Panc1 (cell line): ENCODE measurements at regions not wholly inside any gene's neighbourhood (a gene's known extent, or its start where the extent isn't known, plus 50 kb on each side); places are given as distances from the start of the nearest gene placed in this dataset.

ENCODE experiments used
- ATAC-seq: fragments of 200-7000 bp; cut with Tn5 transposase; 2 replicates; pipeline ENCODE4 v1.9.1; 2020; ENCODE audit warnings: mild to moderate bottlenecking, moderate library complexity
- BruUV-seq: library from RNA; stranded (reverse); fragments of 400-500 nt; replicated peaks from 2 replicates; lab custom pipeline; 2021; lab: Mats Ljungman, UMichigan
- CTCF ChIA-PET: fragments of 300-600 bp; sonication (Branson Sonifier 250); formaldehyde crosslinking; loops from one replicate; lab custom pipeline; 2022; ENCODE audit warnings: antibody characterized with exemption; lab: Charles Lee
- POLR2A ChIA-PET: fragments of 300-600 bp; sonication (Branson Sonifier 250); formaldehyde crosslinking; loops from one replicate; lab custom pipeline; 2022; ENCODE audit warnings: antibody characterized with exemption; lab: Charles Lee
- DNase-seq: peaks from one replicate; pipeline ENCODE4 v3.0.0-alpha.2; 2010; ENCODE audit warnings: low read depth, low spot score
- H3K27ac ChIP-seq: 2 replicates; pipeline ENCODE4 v1.5.1; 2011; ENCODE audit warnings: mild to moderate bottlenecking, low read length, inconsistent platforms
- H3K27me3 ChIP-seq: fragments of 200-500 bp; sonication (Bioruptor generic); 2 replicates; pipeline ENCODE4 v1.6.0; 2014; ENCODE audit warnings: low read length, inconsistent platforms; ENCODE audit not compliant: control insufficient read depth, insufficient read depth
- H3K36me3 ChIP-seq: fragments of 200-500 bp; sonication (Bioruptor generic); 2 replicates; pipeline ENCODE4 v1.5.1; 2014; ENCODE audit warnings: inconsistent platforms, mild to moderate bottlenecking, low read length, moderate library complexity; ENCODE audit not compliant: control insufficient read depth, insufficient read depth
- H3K4me1 ChIP-seq: 2 replicates; pipeline ENCODE4 v1.5.1; 2011; ENCODE audit warnings: inconsistent platforms, mild to moderate bottlenecking, low read length, moderate library complexity; ENCODE audit not compliant: control insufficient read depth, insufficient read depth
- H3K4me3 ChIP-seq, 2 experiments: 2 replicates each; pipeline ENCODE4 v1.5.1; 2011 to 2012; ENCODE audit warnings: low read depth in 2 of 2, low read length in 2 of 2, mild to moderate bottlenecking in 2 of 2, inconsistent platforms in 1 of 2, moderate library complexity in 1 of 2
- H3K9me3 ChIP-seq: fragments of 200-500 bp; sonication (Bioruptor generic); 2 replicates; pipeline ENCODE4 v1.5.1; 2014; ENCODE audit warnings: low read depth, mild to moderate bottlenecking, inconsistent platforms, low read length, moderate library complexity; ENCODE audit not compliant: control insufficient read depth, insufficient read depth
- POLR2AphosphoS5 ChIP-seq: IDR thresholded peaks from 2 replicates; pipeline ENCODE4 v1.6.1; 2012; ENCODE audit warnings: mild to moderate bottlenecking, low read depth, low read length, moderate library complexity
- SIN3A ChIP-seq: IDR thresholded peaks from 2 replicates; pipeline ENCODE4 v1.6.1; 2012; ENCODE audit warnings: low read depth, mild to moderate bottlenecking, low read length, moderate library complexity, borderline replicate concordance; ENCODE audit not compliant: insufficient read depth
- TCF7L2 ChIP-seq: IDR thresholded peaks from 2 replicates; pipeline ENCODE4 v1.6.1; 2011; ENCODE audit warnings: mild to moderate bottlenecking, low read depth, low read length, inconsistent platforms
- in situ Hi-C: cut with HindIII; loops from 2 replicates; pipeline ENCODE4 v1.10.0; 2016; ENCODE audit warnings: low sequenced_read_pairs, low pct_unique_long_range_greater_than_20kb
- intact Hi-C: fragments of 100-400 bp; cut with micrococcal nuclease; formaldehyde crosslinking; loops from one replicate; pipeline ENCODE4 v1.10.0; 2022; ENCODE audit not compliant: unreplicated experiment
- TF ChIP-seq, protein P1 (sequence below): fragments of 450-650 bp; IDR thresholded peaks from 2 replicates; pipeline ENCODE4 v1.5.1; 2017; ENCODE audit warnings: mild to moderate bottlenecking
- TF ChIP-seq, protein P2 (sequence below), 2 experiments: IDR thresholded peaks; 2 replicates each; pipeline ENCODE4 v1.6.1; 2011 to 2012; ENCODE audit warnings: low read depth in 2 of 2, control low read depth in 1 of 2, low read length in 1 of 2, mild to moderate bottlenecking in 1 of 2, moderate library complexity in 1 of 2; ENCODE audit not compliant: insufficient read depth in 1 of 2

DNA sequence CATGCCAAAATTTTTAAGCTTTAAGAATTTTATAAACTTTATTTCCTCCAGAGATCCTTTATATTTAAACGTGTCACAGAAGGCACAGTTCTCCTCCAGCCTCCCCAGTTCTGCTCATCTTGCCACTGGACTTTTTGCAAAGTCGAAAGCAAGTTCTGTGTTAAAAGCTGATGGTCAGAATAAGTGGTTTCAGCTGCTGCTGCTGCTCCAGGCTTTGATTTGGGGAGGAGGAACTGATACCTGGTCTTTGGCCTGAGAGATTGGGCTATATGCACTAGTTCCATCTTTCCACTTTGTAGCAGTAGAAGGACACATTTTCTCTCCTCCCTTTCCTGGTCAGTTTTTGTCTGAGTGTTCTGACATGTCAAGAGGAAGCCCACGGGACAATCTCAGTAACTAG, 435.9 kb upstream of the PHF14 start:
- POLR2A ChIA-PET: no interaction called here
- CTCF ChIA-PET: no interaction called here
- in situ Hi-C loops: no loop called here

DNA sequence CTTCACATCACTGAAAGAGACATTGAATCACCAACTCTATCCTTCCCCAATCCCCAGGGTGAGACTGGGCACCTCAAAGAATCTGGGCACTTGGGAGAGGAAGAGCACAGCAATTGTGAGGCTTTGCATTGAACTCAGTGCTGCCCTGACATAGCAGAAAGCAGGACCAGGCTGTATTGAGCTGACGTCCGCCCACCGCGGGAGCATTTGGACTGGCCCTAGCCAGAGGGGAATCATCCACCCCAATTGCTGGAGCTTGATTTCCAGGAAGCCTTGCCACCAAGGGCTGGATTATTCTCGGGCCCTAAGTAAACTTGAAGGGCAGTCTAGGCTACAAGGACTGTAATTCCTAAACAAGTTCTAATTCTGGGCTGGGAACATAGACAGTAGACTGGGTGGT, 416.3 kb upstream of the PHF14 start:
- DNase-seq: no peak
- H3K27me3 ChIP-seq: no peaks in the 10 kb centered on the region
- no peak overlapping the region for H3K4me3 ChIP-seq
- CTCF ChIA-PET: interaction anchor here (0.7 kb wide), 1 partner anchor 884 kb away, joined by 3 read pairs; no protein-coding TSS in a partner anchor
- in situ Hi-C loops (no loop called here), intact Hi-C loops (no loop called here)
- no TSS peak for BruUV-seq
- no peaks in the 10 kb centered on the region for H3K36me3 ChIP-seq
- no peaks in the 10 kb centered on the region for H3K9me3 ChIP-seq
- no peak for ATAC-seq
- POLR2A ChIA-PET: no interaction called here
- TF ChIP-seq TCF7L2 (no peak), POLR2AphosphoS5 (no peak), SIN3A (no peak)
- TF ChIP-seq, protein P1, sequence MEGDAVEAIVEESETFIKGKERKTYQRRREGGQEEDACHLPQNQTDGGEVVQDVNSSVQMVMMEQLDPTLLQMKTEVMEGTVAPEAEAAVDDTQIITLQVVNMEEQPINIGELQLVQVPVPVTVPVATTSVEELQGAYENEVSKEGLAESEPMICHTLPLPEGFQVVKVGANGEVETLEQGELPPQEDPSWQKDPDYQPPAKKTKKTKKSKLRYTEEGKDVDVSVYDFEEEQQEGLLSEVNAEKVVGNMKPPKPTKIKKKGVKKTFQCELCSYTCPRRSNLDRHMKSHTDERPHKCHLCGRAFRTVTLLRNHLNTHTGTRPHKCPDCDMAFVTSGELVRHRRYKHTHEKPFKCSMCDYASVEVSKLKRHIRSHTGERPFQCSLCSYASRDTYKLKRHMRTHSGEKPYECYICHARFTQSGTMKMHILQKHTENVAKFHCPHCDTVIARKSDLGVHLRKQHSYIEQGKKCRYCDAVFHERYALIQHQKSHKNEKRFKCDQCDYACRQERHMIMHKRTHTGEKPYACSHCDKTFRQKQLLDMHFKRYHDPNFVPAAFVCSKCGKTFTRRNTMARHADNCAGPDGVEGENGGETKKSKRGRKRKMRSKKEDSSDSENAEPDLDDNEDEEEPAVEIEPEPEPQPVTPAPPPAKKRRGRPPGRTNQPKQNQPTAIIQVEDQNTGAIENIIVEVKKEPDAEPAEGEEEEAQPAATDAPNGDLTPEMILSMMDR: no peak
- TF ChIP-seq, protein P2, sequence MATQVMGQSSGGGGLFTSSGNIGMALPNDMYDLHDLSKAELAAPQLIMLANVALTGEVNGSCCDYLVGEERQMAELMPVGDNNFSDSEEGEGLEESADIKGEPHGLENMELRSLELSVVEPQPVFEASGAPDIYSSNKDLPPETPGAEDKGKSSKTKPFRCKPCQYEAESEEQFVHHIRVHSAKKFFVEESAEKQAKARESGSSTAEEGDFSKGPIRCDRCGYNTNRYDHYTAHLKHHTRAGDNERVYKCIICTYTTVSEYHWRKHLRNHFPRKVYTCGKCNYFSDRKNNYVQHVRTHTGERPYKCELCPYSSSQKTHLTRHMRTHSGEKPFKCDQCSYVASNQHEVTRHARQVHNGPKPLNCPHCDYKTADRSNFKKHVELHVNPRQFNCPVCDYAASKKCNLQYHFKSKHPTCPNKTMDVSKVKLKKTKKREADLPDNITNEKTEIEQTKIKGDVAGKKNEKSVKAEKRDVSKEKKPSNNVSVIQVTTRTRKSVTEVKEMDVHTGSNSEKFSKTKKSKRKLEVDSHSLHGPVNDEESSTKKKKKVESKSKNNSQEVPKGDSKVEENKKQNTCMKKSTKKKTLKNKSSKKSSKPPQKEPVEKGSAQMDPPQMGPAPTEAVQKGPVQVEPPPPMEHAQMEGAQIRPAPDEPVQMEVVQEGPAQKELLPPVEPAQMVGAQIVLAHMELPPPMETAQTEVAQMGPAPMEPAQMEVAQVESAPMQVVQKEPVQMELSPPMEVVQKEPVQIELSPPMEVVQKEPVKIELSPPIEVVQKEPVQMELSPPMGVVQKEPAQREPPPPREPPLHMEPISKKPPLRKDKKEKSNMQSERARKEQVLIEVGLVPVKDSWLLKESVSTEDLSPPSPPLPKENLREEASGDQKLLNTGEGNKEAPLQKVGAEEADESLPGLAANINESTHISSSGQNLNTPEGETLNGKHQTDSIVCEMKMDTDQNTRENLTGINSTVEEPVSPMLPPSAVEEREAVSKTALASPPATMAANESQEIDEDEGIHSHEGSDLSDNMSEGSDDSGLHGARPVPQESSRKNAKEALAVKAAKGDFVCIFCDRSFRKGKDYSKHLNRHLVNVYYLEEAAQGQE (IDR thresholded peaks at IDR 0.05; ENCODE audit: insufficient read depth in 1 of 2, low read depth in 2 of 2, low read length in 1 of 2): no peak
- H3K4me1 ChIP-seq: no peaks in the 10 kb centered on the region
- no peak overlapping the region for H3K27ac ChIP-seq

More for the DNA sequence above, 435.9 kb upstream of the PHF14 start:
- TF ChIP-seq, protein P2 (IDR thresholded peaks at IDR 0.05; ENCODE audit: insufficient read depth in 1 of 2, low read depth in 2 of 2, low read length in 1 of 2): no peak
- no peak for TF ChIP-seq TCF7L2
- TF ChIP-seq, protein P1: no peak
- no peak for TF ChIP-seq POLR2AphosphoS5
- TF ChIP-seq SIN3A: no peak
- no peak for DNase-seq
- H3K9me3 ChIP-seq: no peaks in the 10 kb centered on the region; the same call in 1 of the 2 replicates
- no peaks in the 10 kb centered on the region for H3K4me1 ChIP-seq
- H3K27ac ChIP-seq: no peak overlapping the region
- no peak overlapping the region for H3K4me3 ChIP-seq
- H3K36me3 ChIP-seq: no peaks in the 10 kb centered on the region
- no peak for ATAC-seq
- intact Hi-C loops: no loop called here
- H3K27me3 ChIP-seq: no peaks in the 10 kb centered on the region
- no TSS peak for BruUV-seq
